ENCODE measurements at regions not wholly inside any gene's neighbourhood (a gene's known extent, or its start where the extent isn't known, plus 50 kb on each side); places are given as distances from the start of the nearest gene placed in this dataset.

GRCh38 chr3:124315215-124316033 lies 323.5 kb upstream of the ROPN1 start:
- Histone ChIP-seq H3K36me3 (no peaks in the 10 kb centered on the region), H3K9me3 (no peaks in the 10 kb centered on the region), H3K27me3 (no peaks in the 10 kb centered on the region), H3K4me3 (replicated peaks in 1 of 3) (no peak overlapping the region), H3K4me1 (no peaks in the 10 kb centered on the region), H3K27ac (no peak overlapping the region)
- TF ChIP-seq, protein P1, sequence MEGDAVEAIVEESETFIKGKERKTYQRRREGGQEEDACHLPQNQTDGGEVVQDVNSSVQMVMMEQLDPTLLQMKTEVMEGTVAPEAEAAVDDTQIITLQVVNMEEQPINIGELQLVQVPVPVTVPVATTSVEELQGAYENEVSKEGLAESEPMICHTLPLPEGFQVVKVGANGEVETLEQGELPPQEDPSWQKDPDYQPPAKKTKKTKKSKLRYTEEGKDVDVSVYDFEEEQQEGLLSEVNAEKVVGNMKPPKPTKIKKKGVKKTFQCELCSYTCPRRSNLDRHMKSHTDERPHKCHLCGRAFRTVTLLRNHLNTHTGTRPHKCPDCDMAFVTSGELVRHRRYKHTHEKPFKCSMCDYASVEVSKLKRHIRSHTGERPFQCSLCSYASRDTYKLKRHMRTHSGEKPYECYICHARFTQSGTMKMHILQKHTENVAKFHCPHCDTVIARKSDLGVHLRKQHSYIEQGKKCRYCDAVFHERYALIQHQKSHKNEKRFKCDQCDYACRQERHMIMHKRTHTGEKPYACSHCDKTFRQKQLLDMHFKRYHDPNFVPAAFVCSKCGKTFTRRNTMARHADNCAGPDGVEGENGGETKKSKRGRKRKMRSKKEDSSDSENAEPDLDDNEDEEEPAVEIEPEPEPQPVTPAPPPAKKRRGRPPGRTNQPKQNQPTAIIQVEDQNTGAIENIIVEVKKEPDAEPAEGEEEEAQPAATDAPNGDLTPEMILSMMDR (IDR thresholded peaks at IDR 0.05), result no peak
- no peak for TF ChIP-seq POLR2A (IDR thresholded peaks at IDR 0.05)
- intact Hi-C loops (cut with DNase I), result no loop called here
- WGBS, 2 donors, result 80 to 82% methylated on average over 9 of the region's 9 CpGs
- DNase-seq, result no peak

- H3K27me3 ChIP-seq, result no peaks in the 10 kb centered on the region
- H3K4me3 ChIP-seq (replicated peaks in 1 of 3), result no peak overlapping the region
- intact Hi-C loops (cut with DNase I), result no loop called here
- DNase-seq, result no peak
- no peaks in the 10 kb centered on the region for H3K9me3 ChIP-seq
- no peaks in the 10 kb centered on the region for H3K36me3 ChIP-seq
- WGBS, 2 donors, result 87 to 92% methylated on average over 5 of the region's 5 CpGs
- TF ChIP-seq, protein P1 (IDR thresholded peaks at IDR 0.05), result no peak
- TF ChIP-seq POLR2A (IDR thresholded peaks at IDR 0.05), result no peak
- no peaks in the 10 kb centered on the region for H3K4me1 ChIP-seq
- no peak overlapping the region for H3K27ac ChIP-seq
Measured at GRCh38 chr3:124316034-124316287, 324.0 kb upstream of the ROPN1 start.

- H3K36me3 ChIP-seq, result no peaks in the 10 kb centered on the region
- TF ChIP-seq, protein P1 (IDR thresholded peaks at IDR 0.05), result no peak
- no peak for TF ChIP-seq POLR2A (IDR thresholded peaks at IDR 0.05)
- 93 to 94% methylated on average over 3 of the region's 3 CpGs for WGBS, 2 donors
- H3K4me3 ChIP-seq (replicated peaks in 1 of 3), result no peak overlapping the region
- H3K27ac ChIP-seq, result no peak overlapping the region
- intact Hi-C loops (cut with DNase I), result no loop called here
- no peaks in the 10 kb centered on the region for H3K4me1 ChIP-seq
- no peak for DNase-seq
- H3K9me3 ChIP-seq, result no peaks in the 10 kb centered on the region
- H3K27me3 ChIP-seq, result no peaks in the 10 kb centered on the region
Measured at GRCh38 chr3:124318014-124318413, 326.1 kb upstream of the ROPN1 start.

GRCh38 chr3:124318656-124319055 lies 326.7 kb upstream of the ROPN1 start:
- H3K4me1 ChIP-seq, result no peaks in the 10 kb centered on the region
- 81 to 82% methylated on average over 3 of the region's 3 CpGs for WGBS, 2 donors

GRCh38 chr3:124320976-124321375 lies 329.1 kb upstream of the ROPN1 start:
- Histone ChIP-seq H3K9me3 (no peaks in the 10 kb centered on the region), H3K4me1 (no peaks in the 10 kb centered on the region), H3K27ac (no peak overlapping the region), H3K27me3 (no peaks in the 10 kb centered on the region), H3K36me3 (no peaks in the 10 kb centered on the region), H3K4me3 (replicated peaks in 1 of 3) (no peak overlapping the region)
- intact Hi-C loops (cut with DNase I), result no loop called here
- TF ChIP-seq POLR2A (IDR thresholded peaks at IDR 0.05), result no peak
- TF ChIP-seq, protein P1 (IDR thresholded peaks at IDR 0.05), result no peak
- no peak for DNase-seq

More at GRCh38 chr3:124318656-124319055, 326.7 kb upstream of the ROPN1 start:
- no peak for DNase-seq
- Histone ChIP-seq H3K27me3 (no peaks in the 10 kb centered on the region), H3K9me3 (no peaks in the 10 kb centered on the region), H3K4me3 (replicated peaks in 1 of 3) (no peak overlapping the region), H3K36me3 (no peaks in the 10 kb centered on the region), H3K27ac (no peak overlapping the region)
- TF ChIP-seq, protein P1 (IDR thresholded peaks at IDR 0.05), result no peak
- no peak for TF ChIP-seq POLR2A (IDR thresholded peaks at IDR 0.05)
- intact Hi-C loops (cut with DNase I), result no loop called here

All from thyroid gland (tissue), 4 donors.